H1 (cell line): ENCODE measurements at regions not wholly inside any gene's neighbourhood (a gene's known extent, or its start where the extent isn't known, plus 50 kb on each side); places are given as distances from the start of the nearest gene placed in this dataset.
A peak's percentile ranks its signal among the peaks of the same experiment; 100 is the strongest.

Experiments used
- CTCF ChIA-PET: fragments of 300-600 bp; sonication (Branson Sonifier 250); formaldehyde crosslinking; loops from one replicate; lab custom pipeline; 2021; ENCODE audit not compliant: partially characterized antibody; lab: Charles Lee
- POLR2A ChIA-PET: fragments of 300-600 bp; sonication (Branson Sonifier 250); formaldehyde crosslinking; loops from one replicate; lab custom pipeline; 2021; ENCODE audit warnings: inconsistent platforms; ENCODE audit not compliant: partially characterized antibody; lab: Charles Lee
- DNase-seq, 2 experiments: peaks; one replicate each; pipeline versions ENCODE4 v3.0.0 to v3.0.0-alpha.2; 2010 to 2022; ENCODE audit warnings: low spot score in 2 of 2, low read depth in 1 of 2, mixed read lengths in 1 of 2
- FAIRE-seq: peaks from 2 replicates; lab custom pipeline; 2011; peaks lifted over from hg19 to GRCh38; lab: Jason Lieb, UNC
- H2AFZ ChIP-seq: 2 replicates; pipeline ENCODE4 v1.8.1; 2012; ENCODE audit warnings: low read length, inconsistent platforms
- H2AK5ac ChIP-seq: 2 replicates; pipeline ENCODE4 v1.6.1; 2013; ENCODE audit warnings: low read depth, low read length
- H2BK120ac ChIP-seq: replicated peaks from 2 replicates; pipeline ENCODE3; 2013; ENCODE audit warnings: low read depth, low read length, inconsistent platforms
- H2BK12ac ChIP-seq: 2 replicates; pipeline ENCODE4 v1.6.1; 2013; ENCODE audit warnings: low read depth, low read length
- H2BK15ac ChIP-seq: 2 replicates; pipeline ENCODE4 v1.6.1; 2013; ENCODE audit warnings: low read length
- H2BK20ac ChIP-seq: 2 replicates; pipeline ENCODE4 v1.6.1; 2013; ENCODE audit warnings: low read length
- H2BK5ac ChIP-seq: 2 replicates; pipeline ENCODE4 v1.6.1; 2013; ENCODE audit warnings: low read depth, low read length
- H3K14ac ChIP-seq: 2 replicates; pipeline ENCODE4 v1.6.1; 2013; ENCODE audit warnings: inconsistent platforms; ENCODE audit not compliant: insufficient read length
- H3K18ac ChIP-seq: 2 replicates; pipeline ENCODE4 v1.6.1; 2013; ENCODE audit warnings: low read length; ENCODE audit errors: extremely low read depth
- H3K23ac ChIP-seq: 2 replicates; pipeline ENCODE4 v1.6.1; 2013; ENCODE audit warnings: inconsistent platforms; ENCODE audit not compliant: insufficient read length
- H3K23me2 ChIP-seq: 2 replicates; pipeline ENCODE4 v1.6.1; 2013; ENCODE audit warnings: low read depth, low read length
- H3K27ac ChIP-seq: 2 replicates; pipeline ENCODE4 v1.6.1; 2011; ENCODE audit warnings: low read depth, low read length, inconsistent platforms
- H3K27me3 ChIP-seq, 4 experiments: replicated peaks in 1 of 4; 1 replicate in 1 of 4; 2 replicates in 3 of 4; pipeline versions ENCODE4 v1.6.1 to v1.8.1; 2011 to 2013; ENCODE audit warnings: low read length in 3 of 4, mild to moderate bottlenecking in 3 of 4, inconsistent platforms in 2 of 4, mixed read lengths in 2 of 4, moderate library complexity in 1 of 4; ENCODE audit not compliant: control insufficient read depth in 3 of 4, insufficient read depth in 3 of 4; ENCODE audit errors: extremely low read depth in 1 of 4
- H3K36me3 ChIP-seq, 4 experiments: 2 replicates each; pipeline versions ENCODE4 v1.6.1 to v1.8.1; 2011 to 2013; ENCODE audit warnings: mild to moderate bottlenecking in 4 of 4, low read length in 3 of 4, moderate library complexity in 2 of 4, control low read depth in 1 of 4, inconsistent platforms in 1 of 4; ENCODE audit not compliant: insufficient read depth in 4 of 4, control insufficient read depth in 2 of 4
- H3K4ac ChIP-seq: replicated peaks from 2 replicates; pipeline ENCODE3; 2013; ENCODE audit warnings: low read length, low read depth, mixed read lengths, inconsistent platforms; ENCODE audit not compliant: insufficient read length
- H3K4me1 ChIP-seq, 4 experiments: replicated peaks in 1 of 4; 1 replicate in 1 of 4; 2 replicates in 3 of 4; pipeline versions ENCODE4 v1.6.1 to v1.8.1; 2011 to 2013; ENCODE audit warnings: low read length in 3 of 4, inconsistent platforms in 2 of 4, mixed read lengths in 1 of 4; ENCODE audit not compliant: insufficient read depth in 4 of 4, control insufficient read depth in 3 of 4
- H3K4me2 ChIP-seq, 2 experiments: 2 replicates each; pipeline versions ENCODE4 v1.6.1 to v1.8.1; 2011 to 2013; ENCODE audit warnings: low read depth in 2 of 2, low read length in 2 of 2, control low read depth in 1 of 2, inconsistent platforms in 1 of 2, mild to moderate bottlenecking in 1 of 2; ENCODE audit not compliant: insufficient read depth in 1 of 2
- H3K4me3 ChIP-seq, 4 experiments: fragments of 200-600, 300-600 bp in 1 of 4; sonication (generic), shearing (Covaris generic), sonication (Bioruptor Twin) in 1 of 4; 2 replicates each; pipeline versions ENCODE4 v1.5.1 to v1.8.1; 2011 to 2016; ENCODE audit warnings: low read length in 4 of 4, low read depth in 3 of 4, control low read depth in 2 of 4, inconsistent platforms in 2 of 4, mild to moderate bottlenecking in 2 of 4, mixed read lengths in 1 of 4, moderate library complexity in 1 of 4; ENCODE audit not compliant: insufficient read depth in 2 of 4; ENCODE audit errors: extremely low read depth in 1 of 4
- H3K56ac ChIP-seq: replicated peaks from 2 replicates; pipeline ENCODE3; 2013; ENCODE audit warnings: low read depth, mild to moderate bottlenecking, mixed read lengths, low read length, inconsistent platforms; ENCODE audit not compliant: insufficient read length
- H3K79me1 ChIP-seq: 2 replicates; pipeline ENCODE4 v1.6.1; 2013; ENCODE audit warnings: low read depth, low read length, control low read depth
- H3K79me2 ChIP-seq, 2 experiments: 2 replicates each; pipeline versions ENCODE4 v1.6.1 to v1.8.1; 2012 to 2013; ENCODE audit warnings: low read length in 2 of 2, mild to moderate bottlenecking in 2 of 2, inconsistent platforms in 1 of 2; ENCODE audit not compliant: insufficient read depth in 2 of 2, control insufficient read depth in 1 of 2
- H3K9ac ChIP-seq, 4 experiments: replicated peaks in 1 of 4; 1 replicate in 1 of 4; 2 replicates in 3 of 4; pipeline versions ENCODE4 v1.6.1 to v1.8.1; 2011 to 2013; ENCODE audit warnings: low read depth in 3 of 4, low read length in 3 of 4, control low read depth in 2 of 4, mild to moderate bottlenecking in 2 of 4, moderate library complexity in 2 of 4, inconsistent platforms in 1 of 4; ENCODE audit errors: extremely low read depth in 1 of 4
- H3K9me3 ChIP-seq, 2 experiments: 2 replicates each; pipeline versions ENCODE4 v1.6.1 to v1.8.1; 2012 to 2013; ENCODE audit warnings: mild to moderate bottlenecking in 2 of 2, moderate library complexity in 2 of 2, control low read depth in 1 of 2, inconsistent platforms in 1 of 2, low read depth in 1 of 2, low read length in 1 of 2, mixed read lengths in 1 of 2; ENCODE audit not compliant: insufficient read depth in 2 of 2
- H4K20me1 ChIP-seq, 2 experiments: replicated peaks in 1 of 2; 2 replicates each; pipeline versions ENCODE3 to v1.8.1; 2011 to 2013; ENCODE audit warnings: inconsistent platforms in 2 of 2, low read length in 2 of 2, mild to moderate bottlenecking in 1 of 2; ENCODE audit not compliant: insufficient read depth in 2 of 2, control insufficient read depth in 1 of 2
- H4K5ac ChIP-seq: 2 replicates; pipeline ENCODE4 v1.6.1; 2013; ENCODE audit warnings: low read length, low read depth, mixed read lengths, inconsistent platforms; ENCODE audit not compliant: insufficient read length
- H4K8ac ChIP-seq: 2 replicates; pipeline ENCODE4 v1.8.0; 2013; ENCODE audit warnings: mild to moderate bottlenecking, moderate library complexity, low read length, inconsistent platforms; ENCODE audit not compliant: insufficient read depth; ENCODE audit errors: extremely low read depth
- H4K91ac ChIP-seq: replicated peaks from 2 replicates; pipeline ENCODE3; 2013; ENCODE audit warnings: low read length, mixed read lengths, inconsistent platforms; ENCODE audit not compliant: insufficient read length
- BCL11A ChIP-seq, 2 experiments: IDR thresholded peaks; one replicate each; pipeline ENCODE4 v1.6.1; 2011; ENCODE audit warnings: low read depth in 2 of 2, low read length in 2 of 2, mild to moderate bottlenecking in 2 of 2
- TEAD4 ChIP-seq: IDR thresholded peaks from 2 replicates; pipeline ENCODE4 v1.6.1; 2012; ENCODE audit warnings: low read depth, low read length, inconsistent platforms, mixed read lengths
- YY1 ChIP-seq: IDR thresholded peaks from 2 replicates; pipeline ENCODE4 v1.6.1; 2011; ENCODE audit warnings: low read depth, mild to moderate bottlenecking, low read length
- WGBS, 2 experiments: shearing (Covaris generic) in 1 of 2; methylation state at CpG; one replicate each; pipeline versions ENCODE4 v1.1.6 to v1.1.7; 2013 to 2015; ENCODE audit warnings: low lambda C conversion rate in 2 of 2, mixed read lengths in 2 of 2, inconsistent platforms in 1 of 2, low coverage in 1 of 2, missing lambda C conversion rate in 1 of 2; ENCODE audit not compliant: insufficient replicate concordance in 2 of 2, insufficient coverage in 1 of 2, insufficient read length in 1 of 2; ENCODE audit errors: extremely low coverage in 1 of 2, missing lambda C conversion rate in 1 of 2; 5-methylcytosine and 5-hydroxymethylcytosine counted together

GRCh38 chr5:152124409-152125041 is 199.9 kb upstream of the GLRA1 start:
- TF ChIP-seq TEAD4 (peak; percentile 69), BCL11A (IDR thresholded peaks at IDR 0.05; ENCODE audit: low read depth in 2 of 2, low read length in 2 of 2) (no peak), YY1 (0 out of 2 replicates have a peak, but pooled peaks have one; percentile 36)
- Histone ChIP-seq H3K4me2 (no peak overlapping the region; a peak in 1 of 4 replicates), H3K36me3 (no peaks in the 10 kb centered on the region), H3K27ac (no peak overlapping the region), H3K4me3 (no peak overlapping the region), H2BK12ac (no peak overlapping the region), H2BK20ac (0 out of 2 replicates have a peak overlapping the region, but pooled peaks have one; percentile 40), H3K23ac (no peak overlapping the region), H3K23me2 (no peaks in the 10 kb centered on the region), H4K91ac (no peak overlapping the region), H2AK5ac (no peak overlapping the region), H2BK120ac (no peak overlapping the region), H3K9ac (no peak overlapping the region), H2AFZ (no peak overlapping the region), H3K18ac (no peak overlapping the region), H3K14ac (no peak overlapping the region), H4K20me1 (no peaks in the 10 kb centered on the region), H2BK5ac (0 out of 2 replicates have a peak overlapping the region, but pooled peaks have one; percentile 17), H2BK15ac (no peak overlapping the region), H3K56ac (no peak overlapping the region), H3K79me2 (no peaks in the 10 kb centered on the region), H3K27me3 (no peaks in the 10 kb centered on the region), H4K8ac (no peak overlapping the region; the same call in 1 of the 2 replicates), H4K5ac (no peak overlapping the region), H3K4me1 (peaks cover 0 to 14% (median 7%) of the 10 kb centered on the region in 4 experiments; a peak in 2 of 7 replicates), H3K9me3 (no peaks in the 10 kb centered on the region), H3K4ac (no peak overlapping the region), H3K79me1 (no peaks in the 10 kb centered on the region)
- DNase-seq = no peak
- no peak for FAIRE-seq
- POLR2A ChIA-PET = no interaction called here
- CTCF ChIA-PET = interaction anchor here (0.7 to 1.9 kb wide), 8 partner anchors 13 to 299 kb away, joined by 3 to 9 read pairs (median 3); partner anchors contain the start of gene GLRA1
- WGBS, 2 experiments = 90% methylated on average over 12 of the region's 12 CpGs; no CpG with 5 or more reads in 1 of the 2 experiments
